Calu3 (cell line): ENCODE measurements at regions not wholly inside any gene's neighbourhood (a gene's known extent, or its start where the extent isn't known, plus 50 kb on each side); places are given as distances from the start of the nearest gene placed in this dataset.

ENCODE experiments used
- BruUV-seq: library from RNA; stranded (reverse); fragments of 400-500 nt; replicated peaks from 2 replicates; lab custom pipeline; 2021; lab: Mats Ljungman, UMichigan
- CTCF ChIA-PET: fragments of 300-600 bp; sonication (Branson Sonifier 250); formaldehyde crosslinking; loops from one replicate; lab custom pipeline; 2022; ENCODE audit warnings: antibody characterized with exemption; lab: Charles Lee
- DNase-seq: peaks from one replicate; pipeline ENCODE4 v3.0.0; 2022
- H3K27ac Mint-ChIP-seq: one replicate; pipeline ENCODE4 v1.8.0; 2022; ENCODE audit warnings: mixed read lengths; ENCODE audit not compliant: unreplicated experiment
- H3K27me3 Mint-ChIP-seq: one replicate; pipeline ENCODE4 v1.8.0; 2022; ENCODE audit warnings: mixed read lengths; ENCODE audit not compliant: unreplicated experiment
- H3K36me3 Mint-ChIP-seq: one replicate; pipeline ENCODE4 v1.8.0; 2022; ENCODE audit warnings: mild to moderate bottlenecking, moderate library complexity, mixed read lengths; ENCODE audit not compliant: insufficient read depth, unreplicated experiment
- H3K4me1 Mint-ChIP-seq: one replicate; pipeline ENCODE4 v1.8.0; 2022; ENCODE audit warnings: mild to moderate bottlenecking, low read depth, mixed read lengths; ENCODE audit not compliant: unreplicated experiment
- H3K4me3 Mint-ChIP-seq: one replicate; pipeline ENCODE4 v1.8.0; 2022; ENCODE audit warnings: mild to moderate bottlenecking, low read depth, moderate library complexity, mixed read lengths; ENCODE audit not compliant: unreplicated experiment
- H3K9me3 Mint-ChIP-seq: one replicate; pipeline ENCODE4 v1.8.0; 2022; ENCODE audit warnings: low read depth, mixed read lengths; ENCODE audit not compliant: unreplicated experiment
- intact Hi-C: fragments of 100-400 bp; cut with micrococcal nuclease; formaldehyde crosslinking; loops from one replicate; pipeline ENCODE4 v1.10.0; 2022; ENCODE audit not compliant: unreplicated experiment
- TF ChIP-seq, protein P1 (sequence below): fragments of 200-600 bp; IDR thresholded peaks from one replicate; pipeline ENCODE4 v1.8.0; 2022; ENCODE audit warnings: antibody characterized with exemption; ENCODE audit not compliant: unreplicated experiment

DNA sequence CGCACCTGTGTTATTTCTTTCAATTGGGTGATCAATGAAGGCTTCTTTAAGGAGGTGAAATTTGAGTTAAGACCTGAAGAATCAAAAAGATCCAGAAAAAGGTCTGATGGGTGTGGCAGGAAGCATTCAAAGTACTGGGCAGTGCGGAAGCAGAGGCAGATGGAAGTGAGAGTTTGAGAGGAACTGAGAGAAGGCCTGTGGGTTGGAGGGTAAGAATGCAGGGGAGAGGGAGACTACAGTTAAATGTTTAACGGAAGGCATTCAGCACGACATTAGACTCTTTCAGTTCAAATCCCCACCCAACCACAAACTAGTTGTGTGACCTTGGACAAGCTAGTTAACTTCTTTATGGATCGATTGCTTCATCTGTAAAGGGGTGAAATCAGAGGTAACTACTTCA, 50.5 kb upstream of the GCM1 start:
- DNase-seq: no peak
- no peaks in the 10 kb centered on the region for H3K27me3 Mint-ChIP-seq
- intact Hi-C loops: no loop called here
- CTCF ChIA-PET: no interaction called here
- H3K4me3 Mint-ChIP-seq: no peak overlapping the region
- peaks cover 17% of the 10 kb centered on the region for H3K4me1 Mint-ChIP-seq
- TF ChIP-seq, protein P1, sequence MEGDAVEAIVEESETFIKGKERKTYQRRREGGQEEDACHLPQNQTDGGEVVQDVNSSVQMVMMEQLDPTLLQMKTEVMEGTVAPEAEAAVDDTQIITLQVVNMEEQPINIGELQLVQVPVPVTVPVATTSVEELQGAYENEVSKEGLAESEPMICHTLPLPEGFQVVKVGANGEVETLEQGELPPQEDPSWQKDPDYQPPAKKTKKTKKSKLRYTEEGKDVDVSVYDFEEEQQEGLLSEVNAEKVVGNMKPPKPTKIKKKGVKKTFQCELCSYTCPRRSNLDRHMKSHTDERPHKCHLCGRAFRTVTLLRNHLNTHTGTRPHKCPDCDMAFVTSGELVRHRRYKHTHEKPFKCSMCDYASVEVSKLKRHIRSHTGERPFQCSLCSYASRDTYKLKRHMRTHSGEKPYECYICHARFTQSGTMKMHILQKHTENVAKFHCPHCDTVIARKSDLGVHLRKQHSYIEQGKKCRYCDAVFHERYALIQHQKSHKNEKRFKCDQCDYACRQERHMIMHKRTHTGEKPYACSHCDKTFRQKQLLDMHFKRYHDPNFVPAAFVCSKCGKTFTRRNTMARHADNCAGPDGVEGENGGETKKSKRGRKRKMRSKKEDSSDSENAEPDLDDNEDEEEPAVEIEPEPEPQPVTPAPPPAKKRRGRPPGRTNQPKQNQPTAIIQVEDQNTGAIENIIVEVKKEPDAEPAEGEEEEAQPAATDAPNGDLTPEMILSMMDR: no peak
- no TSS peak for BruUV-seq
- no peaks in the 10 kb centered on the region for H3K9me3 Mint-ChIP-seq
- no peak overlapping the region for H3K27ac Mint-ChIP-seq
- peaks cover 5% of the 10 kb centered on the region for H3K36me3 Mint-ChIP-seq
